H9 (cell line): ENCODE measurements at regions not wholly inside any gene's neighbourhood (a gene's known extent, or its start where the extent isn't known, plus 50 kb on each side); places are given as distances from the start of the nearest gene placed in this dataset.

Source experiments
- DNase-seq: peaks from one replicate; pipeline ENCODE4 v3.0.0-alpha.2; 2017
- H2AFZ ChIP-seq: one replicate; pipeline ENCODE4 v1.6.1; 2013; ENCODE audit warnings: mild to moderate bottlenecking, low read length, control low read depth, moderate library complexity
- H2AK5ac ChIP-seq: 2 replicates; pipeline ENCODE4 v1.6.1; 2013; ENCODE audit warnings: low read length, control low read depth, mixed read lengths; ENCODE audit not compliant: insufficient read length
- H2BK120ac ChIP-seq: one replicate; pipeline ENCODE4 v1.6.1; 2013; ENCODE audit warnings: low read depth, mild to moderate bottlenecking, low read length, control low read depth, inconsistent platforms; ENCODE audit not compliant: poor library complexity, severe bottlenecking
- H2BK12ac ChIP-seq: 2 replicates; pipeline ENCODE4 v1.6.1; 2013; ENCODE audit warnings: low read length, control low read depth, mixed read lengths, low read depth; ENCODE audit not compliant: insufficient read length
- H2BK15ac ChIP-seq: 2 replicates; pipeline ENCODE4 v1.6.1; 2013; ENCODE audit warnings: low read depth, low read length, control low read depth
- H2BK20ac ChIP-seq: one replicate; pipeline ENCODE4 v1.6.1; 2013; ENCODE audit warnings: low read depth, mild to moderate bottlenecking, low read length, control low read depth, inconsistent platforms; ENCODE audit not compliant: poor library complexity, severe bottlenecking
- H2BK5ac ChIP-seq: 2 replicates; pipeline ENCODE4 v1.6.1; 2013; ENCODE audit warnings: low read length, control low read depth, mixed read lengths; ENCODE audit not compliant: insufficient read length
- H3K14ac ChIP-seq: 2 replicates; pipeline ENCODE4 v1.6.1; 2013; ENCODE audit warnings: low read length, control low read depth; ENCODE audit not compliant: insufficient read depth
- H3K18ac ChIP-seq: 2 replicates; pipeline ENCODE4 v1.6.1; 2013; ENCODE audit warnings: low read depth, mild to moderate bottlenecking, mixed read lengths, low read length, control low read depth; ENCODE audit not compliant: insufficient read length
- H3K23ac ChIP-seq: 2 replicates; pipeline ENCODE4 v1.6.1; 2013; ENCODE audit warnings: low read length, control low read depth, mixed read lengths, low read depth; ENCODE audit not compliant: insufficient read length
- H3K23me2 ChIP-seq: 2 replicates; pipeline ENCODE4 v1.6.1; 2013; ENCODE audit warnings: low read depth, mild to moderate bottlenecking, mixed read lengths, low read length, control low read depth; ENCODE audit not compliant: insufficient read length, poor library complexity, severe bottlenecking
- H3K27ac ChIP-seq: 2 replicates; pipeline ENCODE4 v1.5.1; 2013; ENCODE audit warnings: low read length, control low read depth, mixed read lengths, low read depth; ENCODE audit not compliant: insufficient read length
- H3K27me3 ChIP-seq: 2 replicates; pipeline ENCODE4 v1.6.1; 2013; ENCODE audit warnings: low read length, control low read depth, inconsistent platforms; ENCODE audit not compliant: insufficient read depth
- H3K4ac ChIP-seq: 2 replicates; pipeline ENCODE4 v1.6.1; 2013; ENCODE audit warnings: low read depth, mild to moderate bottlenecking, control low read depth, inconsistent platforms, low read length, moderate library complexity
- H3K4me1 ChIP-seq: 2 replicates; pipeline ENCODE4 v1.6.1; 2013; ENCODE audit warnings: low read length, control low read depth, inconsistent platforms; ENCODE audit not compliant: insufficient read depth
- H3K4me2 ChIP-seq: 2 replicates; pipeline ENCODE4 v1.6.1; 2013; ENCODE audit warnings: low read length, control low read depth, mixed read lengths; ENCODE audit not compliant: insufficient read length, insufficient read depth
- H3K56ac ChIP-seq: 2 replicates; pipeline ENCODE4 v1.6.1; 2013; ENCODE audit warnings: low read depth, mild to moderate bottlenecking, mixed read lengths, low read length, control low read depth; ENCODE audit not compliant: insufficient read length
- H3K79me1 ChIP-seq: 2 replicates; pipeline ENCODE4 v1.6.1; 2013; ENCODE audit warnings: low read depth, mild to moderate bottlenecking, moderate library complexity, low read length, control low read depth, inconsistent platforms; ENCODE audit not compliant: insufficient read depth, poor library complexity, severe bottlenecking
- H3K79me2 ChIP-seq: 2 replicates; pipeline ENCODE4 v1.6.1; 2013; ENCODE audit warnings: low read length, control low read depth, inconsistent platforms; ENCODE audit not compliant: insufficient read depth
- H3K9ac ChIP-seq: 2 replicates; pipeline ENCODE4 v1.6.1; 2013; ENCODE audit warnings: low read length, control low read depth, mixed read lengths; ENCODE audit not compliant: insufficient read length; ENCODE audit errors: extremely low read depth
- H3K9me3 ChIP-seq: one replicate; pipeline ENCODE4 v1.6.1; 2013; ENCODE audit warnings: low read depth, low read length, inconsistent platforms; ENCODE audit not compliant: control insufficient read depth
- H3T11ph ChIP-seq: one replicate; pipeline ENCODE4 v1.6.1; 2013; ENCODE audit warnings: mild to moderate bottlenecking, low read length, control low read depth, inconsistent platforms
- H4K20me1 ChIP-seq: one replicate; pipeline ENCODE4 v1.6.1; 2013; ENCODE audit not compliant: control insufficient read depth, insufficient read length, insufficient read depth
- H4K5ac ChIP-seq: 2 replicates; pipeline ENCODE4 v1.6.1; 2013; ENCODE audit warnings: low read depth, mild to moderate bottlenecking, mixed read lengths, low read length, control low read depth; ENCODE audit not compliant: insufficient read length
- H4K8ac ChIP-seq: replicated peaks from 2 replicates; pipeline ENCODE4 v1.6.1; 2013; ENCODE audit warnings: low read length, control low read depth, mixed read lengths, low read depth; ENCODE audit not compliant: insufficient read length
- H4K91ac ChIP-seq: 2 replicates; pipeline ENCODE4 v1.6.1; 2013; ENCODE audit warnings: low read depth, mild to moderate bottlenecking, moderate library complexity, mixed read lengths, low read length, control low read depth; ENCODE audit not compliant: insufficient read length
- H3K27ac Mint-ChIP-seq, 3 experiments: 2 replicates in 2 of 3; 3 replicates in 1 of 3; pipeline ENCODE4 v1.8.0; 2020 to 2021; ENCODE audit warnings: mixed read lengths in 3 of 3, mild to moderate bottlenecking in 1 of 3, moderate library complexity in 1 of 3
- H3K27me3 Mint-ChIP-seq: 2 replicates; pipeline ENCODE4 v1.8.0; 2021; ENCODE audit warnings: low read depth, mild to moderate bottlenecking, moderate library complexity, mixed read lengths
- H3K36me3 Mint-ChIP-seq, 3 experiments: 2 replicates in 2 of 3; 3 replicates in 1 of 3; pipeline ENCODE4 v1.8.0; 2020 to 2021; ENCODE audit warnings: low read depth in 3 of 3, mixed read lengths in 3 of 3; ENCODE audit not compliant: insufficient read depth in 1 of 3
- H3K4me1 Mint-ChIP-seq, 2 experiments: 2 replicates each; pipeline ENCODE4 v1.8.0; 2020; ENCODE audit warnings: mixed read lengths in 2 of 2
- H3K4me3 Mint-ChIP-seq, 2 experiments: 2 replicates in 1 of 2; 3 replicates in 1 of 2; pipeline ENCODE4 v1.8.0; 2020 to 2021; ENCODE audit warnings: mild to moderate bottlenecking in 2 of 2, mixed read lengths in 2 of 2, moderate library complexity in 1 of 2
- H3K9me3 Mint-ChIP-seq, 2 experiments: 2 replicates in 1 of 2; 3 replicates in 1 of 2; pipeline ENCODE4 v1.8.0; 2020; ENCODE audit warnings: mild to moderate bottlenecking in 2 of 2, mixed read lengths in 2 of 2, moderate library complexity in 1 of 2
- WGBS: extraction: QIAGEN DNeasy Blood & Tissue Kit; methylation state at CpG from one replicate; pipeline ENCODE4 v1.1.7; 2013; ENCODE audit warnings: missing lambda C conversion rate, low lambda C conversion rate, mixed read lengths; ENCODE audit not compliant: insufficient read length; ENCODE audit errors: extremely low coverage; 5-methylcytosine and 5-hydroxymethylcytosine counted together
- TF ChIP-seq, protein P1 (sequence below): fragments of 200-600 bp; sonication (generic); conservative IDR thresholded peaks from 3 replicates; pipeline ENCODE4 v1.8.0; 2021; ENCODE audit warnings: antibody characterized with exemption, mild to moderate bottlenecking

DNA sequence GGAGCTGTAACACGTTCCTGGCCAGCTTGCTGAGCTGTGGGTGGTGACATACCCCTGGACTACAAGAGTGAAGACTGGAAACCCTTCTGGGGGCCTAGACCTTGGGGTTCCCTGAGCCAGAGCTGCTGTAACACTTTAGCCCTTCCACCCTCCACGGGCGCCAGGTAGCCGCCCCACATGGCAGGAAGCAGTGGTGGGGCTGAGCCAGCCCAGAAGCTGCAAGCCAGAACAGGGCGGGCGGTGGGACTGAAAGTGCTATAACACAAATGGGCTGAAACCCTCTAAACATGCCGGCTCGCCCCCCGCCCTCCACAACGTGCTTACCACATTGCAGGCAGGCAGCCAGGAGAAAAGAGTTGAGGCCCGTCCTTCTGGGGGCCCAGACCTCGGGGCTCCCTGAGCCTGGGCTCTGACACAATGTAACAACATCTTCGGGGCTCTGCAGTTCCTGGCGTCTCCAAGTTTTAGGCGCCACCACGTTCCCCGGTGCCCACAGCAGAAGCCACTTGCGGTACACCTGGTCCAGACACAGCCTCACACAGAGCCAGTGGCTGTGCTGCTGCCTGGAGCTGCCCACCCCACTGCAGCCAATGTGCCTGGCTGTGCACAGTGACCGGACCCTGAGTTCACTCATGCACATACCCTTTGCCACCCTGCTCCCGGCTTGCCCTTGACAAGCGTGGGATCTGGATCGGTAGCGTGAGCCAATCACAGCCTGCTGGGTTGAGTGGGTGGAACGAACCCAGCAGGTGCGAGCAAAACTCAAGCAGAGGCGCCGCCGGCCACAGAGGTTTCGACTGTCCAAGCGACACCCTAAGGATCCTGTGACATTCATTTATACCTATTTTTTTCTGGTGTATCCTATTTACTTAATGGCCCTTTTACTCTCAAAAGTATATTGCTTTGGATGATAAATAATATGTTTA, 127.4 kb upstream of the FHL2 start:
- H3K56ac ChIP-seq, result no peak overlapping the region
- no peak overlapping the region for H3K4me2 ChIP-seq
- H3K9me3 ChIP-seq, result no peaks in the 10 kb centered on the region
- H3T11ph ChIP-seq, result no peak overlapping the region
- no peak overlapping the region for H3K23ac ChIP-seq
- no CpG with 5 or more reads among the region's 30 CpGs for WGBS
- no peak overlapping the region for H2BK120ac ChIP-seq
- TF ChIP-seq, protein P1, sequence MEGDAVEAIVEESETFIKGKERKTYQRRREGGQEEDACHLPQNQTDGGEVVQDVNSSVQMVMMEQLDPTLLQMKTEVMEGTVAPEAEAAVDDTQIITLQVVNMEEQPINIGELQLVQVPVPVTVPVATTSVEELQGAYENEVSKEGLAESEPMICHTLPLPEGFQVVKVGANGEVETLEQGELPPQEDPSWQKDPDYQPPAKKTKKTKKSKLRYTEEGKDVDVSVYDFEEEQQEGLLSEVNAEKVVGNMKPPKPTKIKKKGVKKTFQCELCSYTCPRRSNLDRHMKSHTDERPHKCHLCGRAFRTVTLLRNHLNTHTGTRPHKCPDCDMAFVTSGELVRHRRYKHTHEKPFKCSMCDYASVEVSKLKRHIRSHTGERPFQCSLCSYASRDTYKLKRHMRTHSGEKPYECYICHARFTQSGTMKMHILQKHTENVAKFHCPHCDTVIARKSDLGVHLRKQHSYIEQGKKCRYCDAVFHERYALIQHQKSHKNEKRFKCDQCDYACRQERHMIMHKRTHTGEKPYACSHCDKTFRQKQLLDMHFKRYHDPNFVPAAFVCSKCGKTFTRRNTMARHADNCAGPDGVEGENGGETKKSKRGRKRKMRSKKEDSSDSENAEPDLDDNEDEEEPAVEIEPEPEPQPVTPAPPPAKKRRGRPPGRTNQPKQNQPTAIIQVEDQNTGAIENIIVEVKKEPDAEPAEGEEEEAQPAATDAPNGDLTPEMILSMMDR, result no peak
- H3K9me3 Mint-ChIP-seq, result peaks cover 0 to 2% of the 10 kb centered on the region in 2 experiments; a peak in 2 of 5 replicates
- H3K27ac Mint-ChIP-seq, result no peak overlapping the region
- H3K27me3 ChIP-seq, result no peaks in the 10 kb centered on the region
- H3K36me3 Mint-ChIP-seq, result no peaks in the 10 kb centered on the region
- no peaks in the 10 kb centered on the region for H3K79me1 ChIP-seq
- H2BK5ac ChIP-seq, result no peak overlapping the region
- H4K91ac ChIP-seq, result no peak overlapping the region
- no peak overlapping the region for H2AFZ ChIP-seq
- H3K14ac ChIP-seq, result no peak overlapping the region
- H3K4me1 Mint-ChIP-seq, result no peaks in the 10 kb centered on the region
- H3K23me2 ChIP-seq, result no peaks in the 10 kb centered on the region
- H3K27ac ChIP-seq, result no peak overlapping the region
- H3K4me3 Mint-ChIP-seq, result no peak overlapping the region
- DNase-seq, result peak; percentile 70
- H4K8ac ChIP-seq, result no peak overlapping the region
- H2BK15ac ChIP-seq, result no peak overlapping the region
- H3K4ac ChIP-seq, result no peak overlapping the region
- H3K9ac ChIP-seq, result no peak overlapping the region
- no peak overlapping the region for H2AK5ac ChIP-seq
- H4K5ac ChIP-seq, result no peak overlapping the region
- H2BK20ac ChIP-seq, result no peak overlapping the region
- no peaks in the 10 kb centered on the region for H3K79me2 ChIP-seq
- no peaks in the 10 kb centered on the region for H3K4me1 ChIP-seq
- no peak overlapping the region for H3K18ac ChIP-seq
- no peaks in the 10 kb centered on the region for H4K20me1 ChIP-seq
- H2BK12ac ChIP-seq, result no peak overlapping the region
- H3K27me3 Mint-ChIP-seq, result peaks cover 2% of the 10 kb centered on the region; the same call in 1 of the 2 replicates
